PC-9 (cell line): ENCODE measurements at regions not wholly inside any gene's neighbourhood (a gene's known extent, or its start where the extent isn't known, plus 50 kb on each side); places are given as distances from the start of the nearest gene placed in this dataset.

Source experiments
- EZH2 ChIP-seq: fragments of 200-600 bp; sonication (generic); IDR thresholded peaks from 2 replicates; pipeline ENCODE4 v1.8.0; 2017; ENCODE audit warnings: antibody characterized with exemption, low read depth
- TF ChIP-seq, protein P1 (sequence below): fragments of 200-600 bp; sonication (generic); conservative IDR thresholded peaks from 2 replicates; pipeline ENCODE4 v1.6.1; 2017; ENCODE audit warnings: mixed run types, antibody characterized with exemption, mild to moderate bottlenecking, moderate library complexity

DNA sequence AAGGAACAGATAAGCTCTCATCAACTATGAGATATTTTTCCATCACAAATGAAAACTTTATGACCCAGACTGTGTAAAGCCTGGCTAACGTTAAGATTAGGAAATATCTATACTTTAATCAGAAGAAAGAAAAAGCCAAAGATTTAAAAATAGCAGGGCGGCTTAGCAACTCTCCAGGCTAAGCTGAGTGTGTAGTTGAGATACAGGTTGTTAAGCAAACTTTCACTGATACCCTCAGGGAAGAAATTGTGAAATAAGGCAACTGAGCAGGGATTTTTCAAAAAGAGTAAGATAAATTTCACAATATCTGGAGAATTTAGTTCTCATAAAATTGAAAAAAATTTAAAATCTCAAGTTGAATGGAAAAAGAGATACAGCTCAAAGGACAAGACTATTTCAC is 382.0 kb downstream of the RAPGEF2 start:
- TF ChIP-seq, protein P1, sequence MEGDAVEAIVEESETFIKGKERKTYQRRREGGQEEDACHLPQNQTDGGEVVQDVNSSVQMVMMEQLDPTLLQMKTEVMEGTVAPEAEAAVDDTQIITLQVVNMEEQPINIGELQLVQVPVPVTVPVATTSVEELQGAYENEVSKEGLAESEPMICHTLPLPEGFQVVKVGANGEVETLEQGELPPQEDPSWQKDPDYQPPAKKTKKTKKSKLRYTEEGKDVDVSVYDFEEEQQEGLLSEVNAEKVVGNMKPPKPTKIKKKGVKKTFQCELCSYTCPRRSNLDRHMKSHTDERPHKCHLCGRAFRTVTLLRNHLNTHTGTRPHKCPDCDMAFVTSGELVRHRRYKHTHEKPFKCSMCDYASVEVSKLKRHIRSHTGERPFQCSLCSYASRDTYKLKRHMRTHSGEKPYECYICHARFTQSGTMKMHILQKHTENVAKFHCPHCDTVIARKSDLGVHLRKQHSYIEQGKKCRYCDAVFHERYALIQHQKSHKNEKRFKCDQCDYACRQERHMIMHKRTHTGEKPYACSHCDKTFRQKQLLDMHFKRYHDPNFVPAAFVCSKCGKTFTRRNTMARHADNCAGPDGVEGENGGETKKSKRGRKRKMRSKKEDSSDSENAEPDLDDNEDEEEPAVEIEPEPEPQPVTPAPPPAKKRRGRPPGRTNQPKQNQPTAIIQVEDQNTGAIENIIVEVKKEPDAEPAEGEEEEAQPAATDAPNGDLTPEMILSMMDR: no peak
- no peak for TF ChIP-seq EZH2
